ENCODE measurements at regions not wholly inside any gene's neighbourhood (a gene's known extent, or its start where the extent isn't known, plus 50 kb on each side); places are given as distances from the start of the nearest gene placed in this dataset.

DNA sequence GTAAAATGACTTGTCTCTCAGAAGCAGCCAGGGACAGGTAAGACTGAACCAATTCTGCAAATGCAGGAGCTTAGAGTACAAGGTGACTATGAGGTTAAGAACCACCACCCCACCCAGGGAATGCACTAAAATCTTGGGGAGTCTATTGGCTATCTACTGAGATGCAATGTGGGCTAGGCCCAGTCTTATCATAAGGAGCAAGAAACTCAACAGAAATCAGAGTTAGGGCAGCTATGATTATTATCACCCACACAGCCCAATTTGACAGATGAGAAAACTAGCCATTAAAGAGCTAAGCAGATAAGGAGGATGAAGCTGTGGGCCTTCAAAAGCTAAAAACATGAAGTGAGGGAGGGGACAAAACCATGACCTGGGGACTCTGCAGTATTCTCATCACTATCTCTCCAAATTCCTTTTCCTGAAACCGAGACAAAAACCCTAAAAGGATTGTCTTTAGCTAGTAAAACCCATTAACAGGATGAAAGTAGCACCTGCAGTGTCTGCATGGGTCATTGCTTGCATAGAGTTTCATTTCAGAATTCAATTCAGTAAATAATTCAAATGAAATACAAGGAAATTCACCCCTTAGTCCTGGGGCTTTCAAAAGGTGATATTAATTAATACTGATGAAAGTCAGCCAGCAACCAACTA, 68.8 kb upstream of the USP47 start:
- no peak overlapping the region for H3K4me2 ChIP-seq
- H3K27ac ChIP-seq (ENCODE audit: low read depth), result no peak overlapping the region
- no peaks in the 10 kb centered on the region for H3K79me2 ChIP-seq (replicated peaks; ENCODE audit: insufficient read depth)
- H3K27me3 ChIP-seq (ENCODE audit: insufficient read depth), result no peaks in the 10 kb centered on the region
- Mint-ChIP-seq H3K36me3 (ENCODE audit: low read depth) (no peaks in the 10 kb centered on the region), H3K9me3 (no peaks in the 10 kb centered on the region), H3K27me3 (ENCODE audit: insufficient read depth, low read depth, poor library complexity) (no peaks in the 10 kb centered on the region), H3K4me3 (no peak overlapping the region), H3K27ac (no peak overlapping the region), H3K4me1 (no peaks in the 10 kb centered on the region)
- DNase-seq (ENCODE audit: low spot score) (no peak), ATAC-seq (no peak)
- H3K4me3 ChIP-seq, result no peak overlapping the region
- H3K4me1 ChIP-seq (ENCODE audit: insufficient read depth), result no peaks in the 10 kb centered on the region
- no peaks in the 10 kb centered on the region for H4K20me1 ChIP-seq (replicated peaks; ENCODE audit: insufficient read depth)
- H3K36me3 ChIP-seq (ENCODE audit: insufficient read depth), result no peaks in the 10 kb centered on the region
- no peaks in the 10 kb centered on the region for H3F3A ChIP-seq (replicated peaks; ENCODE audit: low read depth)
- peaks cover 8% of the 10 kb centered on the region for H3K9me2 ChIP-seq (ENCODE audit: insufficient read depth)
- no peak overlapping the region for H2AFZ ChIP-seq
- TF ChIP-seq, protein P1, sequence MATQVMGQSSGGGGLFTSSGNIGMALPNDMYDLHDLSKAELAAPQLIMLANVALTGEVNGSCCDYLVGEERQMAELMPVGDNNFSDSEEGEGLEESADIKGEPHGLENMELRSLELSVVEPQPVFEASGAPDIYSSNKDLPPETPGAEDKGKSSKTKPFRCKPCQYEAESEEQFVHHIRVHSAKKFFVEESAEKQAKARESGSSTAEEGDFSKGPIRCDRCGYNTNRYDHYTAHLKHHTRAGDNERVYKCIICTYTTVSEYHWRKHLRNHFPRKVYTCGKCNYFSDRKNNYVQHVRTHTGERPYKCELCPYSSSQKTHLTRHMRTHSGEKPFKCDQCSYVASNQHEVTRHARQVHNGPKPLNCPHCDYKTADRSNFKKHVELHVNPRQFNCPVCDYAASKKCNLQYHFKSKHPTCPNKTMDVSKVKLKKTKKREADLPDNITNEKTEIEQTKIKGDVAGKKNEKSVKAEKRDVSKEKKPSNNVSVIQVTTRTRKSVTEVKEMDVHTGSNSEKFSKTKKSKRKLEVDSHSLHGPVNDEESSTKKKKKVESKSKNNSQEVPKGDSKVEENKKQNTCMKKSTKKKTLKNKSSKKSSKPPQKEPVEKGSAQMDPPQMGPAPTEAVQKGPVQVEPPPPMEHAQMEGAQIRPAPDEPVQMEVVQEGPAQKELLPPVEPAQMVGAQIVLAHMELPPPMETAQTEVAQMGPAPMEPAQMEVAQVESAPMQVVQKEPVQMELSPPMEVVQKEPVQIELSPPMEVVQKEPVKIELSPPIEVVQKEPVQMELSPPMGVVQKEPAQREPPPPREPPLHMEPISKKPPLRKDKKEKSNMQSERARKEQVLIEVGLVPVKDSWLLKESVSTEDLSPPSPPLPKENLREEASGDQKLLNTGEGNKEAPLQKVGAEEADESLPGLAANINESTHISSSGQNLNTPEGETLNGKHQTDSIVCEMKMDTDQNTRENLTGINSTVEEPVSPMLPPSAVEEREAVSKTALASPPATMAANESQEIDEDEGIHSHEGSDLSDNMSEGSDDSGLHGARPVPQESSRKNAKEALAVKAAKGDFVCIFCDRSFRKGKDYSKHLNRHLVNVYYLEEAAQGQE (IDR thresholded peaks at IDR 0.05; ENCODE audit: unreplicated experiment), result no peak
- TF ChIP-seq NANOG (IDR thresholded peaks at IDR 0.05; ENCODE audit: borderline replicate concordance) (no peak), ZNF331 (CRISPR knock-in tag; IDR thresholded peaks at IDR 0.05; ENCODE audit: low read depth) (no peak), EZH2 (IDR thresholded peaks at IDR 0.05; ENCODE audit: low read depth, unreplicated experiment) (no peak), POLR2AphosphoS5 (IDR thresholded peaks at IDR 0.05; ENCODE audit: low read depth) (no peak), JUNB (IDR thresholded peaks at IDR 0.05; ENCODE audit: unreplicated experiment) (no peak), STAT1 (IDR thresholded peaks at IDR 0.05; ENCODE audit: unreplicated experiment) (no peak), CREB1 (CRISPR knock-in tag; IDR thresholded peaks at IDR 0.05; ENCODE audit: low read depth) (no peak)
- TF ChIP-seq, protein P2, sequence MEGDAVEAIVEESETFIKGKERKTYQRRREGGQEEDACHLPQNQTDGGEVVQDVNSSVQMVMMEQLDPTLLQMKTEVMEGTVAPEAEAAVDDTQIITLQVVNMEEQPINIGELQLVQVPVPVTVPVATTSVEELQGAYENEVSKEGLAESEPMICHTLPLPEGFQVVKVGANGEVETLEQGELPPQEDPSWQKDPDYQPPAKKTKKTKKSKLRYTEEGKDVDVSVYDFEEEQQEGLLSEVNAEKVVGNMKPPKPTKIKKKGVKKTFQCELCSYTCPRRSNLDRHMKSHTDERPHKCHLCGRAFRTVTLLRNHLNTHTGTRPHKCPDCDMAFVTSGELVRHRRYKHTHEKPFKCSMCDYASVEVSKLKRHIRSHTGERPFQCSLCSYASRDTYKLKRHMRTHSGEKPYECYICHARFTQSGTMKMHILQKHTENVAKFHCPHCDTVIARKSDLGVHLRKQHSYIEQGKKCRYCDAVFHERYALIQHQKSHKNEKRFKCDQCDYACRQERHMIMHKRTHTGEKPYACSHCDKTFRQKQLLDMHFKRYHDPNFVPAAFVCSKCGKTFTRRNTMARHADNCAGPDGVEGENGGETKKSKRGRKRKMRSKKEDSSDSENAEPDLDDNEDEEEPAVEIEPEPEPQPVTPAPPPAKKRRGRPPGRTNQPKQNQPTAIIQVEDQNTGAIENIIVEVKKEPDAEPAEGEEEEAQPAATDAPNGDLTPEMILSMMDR (conservative IDR thresholded peaks at IDR 0.05; ENCODE audit: low read depth in 2 of 2), result no peak
- TF ChIP-seq, protein P3, sequence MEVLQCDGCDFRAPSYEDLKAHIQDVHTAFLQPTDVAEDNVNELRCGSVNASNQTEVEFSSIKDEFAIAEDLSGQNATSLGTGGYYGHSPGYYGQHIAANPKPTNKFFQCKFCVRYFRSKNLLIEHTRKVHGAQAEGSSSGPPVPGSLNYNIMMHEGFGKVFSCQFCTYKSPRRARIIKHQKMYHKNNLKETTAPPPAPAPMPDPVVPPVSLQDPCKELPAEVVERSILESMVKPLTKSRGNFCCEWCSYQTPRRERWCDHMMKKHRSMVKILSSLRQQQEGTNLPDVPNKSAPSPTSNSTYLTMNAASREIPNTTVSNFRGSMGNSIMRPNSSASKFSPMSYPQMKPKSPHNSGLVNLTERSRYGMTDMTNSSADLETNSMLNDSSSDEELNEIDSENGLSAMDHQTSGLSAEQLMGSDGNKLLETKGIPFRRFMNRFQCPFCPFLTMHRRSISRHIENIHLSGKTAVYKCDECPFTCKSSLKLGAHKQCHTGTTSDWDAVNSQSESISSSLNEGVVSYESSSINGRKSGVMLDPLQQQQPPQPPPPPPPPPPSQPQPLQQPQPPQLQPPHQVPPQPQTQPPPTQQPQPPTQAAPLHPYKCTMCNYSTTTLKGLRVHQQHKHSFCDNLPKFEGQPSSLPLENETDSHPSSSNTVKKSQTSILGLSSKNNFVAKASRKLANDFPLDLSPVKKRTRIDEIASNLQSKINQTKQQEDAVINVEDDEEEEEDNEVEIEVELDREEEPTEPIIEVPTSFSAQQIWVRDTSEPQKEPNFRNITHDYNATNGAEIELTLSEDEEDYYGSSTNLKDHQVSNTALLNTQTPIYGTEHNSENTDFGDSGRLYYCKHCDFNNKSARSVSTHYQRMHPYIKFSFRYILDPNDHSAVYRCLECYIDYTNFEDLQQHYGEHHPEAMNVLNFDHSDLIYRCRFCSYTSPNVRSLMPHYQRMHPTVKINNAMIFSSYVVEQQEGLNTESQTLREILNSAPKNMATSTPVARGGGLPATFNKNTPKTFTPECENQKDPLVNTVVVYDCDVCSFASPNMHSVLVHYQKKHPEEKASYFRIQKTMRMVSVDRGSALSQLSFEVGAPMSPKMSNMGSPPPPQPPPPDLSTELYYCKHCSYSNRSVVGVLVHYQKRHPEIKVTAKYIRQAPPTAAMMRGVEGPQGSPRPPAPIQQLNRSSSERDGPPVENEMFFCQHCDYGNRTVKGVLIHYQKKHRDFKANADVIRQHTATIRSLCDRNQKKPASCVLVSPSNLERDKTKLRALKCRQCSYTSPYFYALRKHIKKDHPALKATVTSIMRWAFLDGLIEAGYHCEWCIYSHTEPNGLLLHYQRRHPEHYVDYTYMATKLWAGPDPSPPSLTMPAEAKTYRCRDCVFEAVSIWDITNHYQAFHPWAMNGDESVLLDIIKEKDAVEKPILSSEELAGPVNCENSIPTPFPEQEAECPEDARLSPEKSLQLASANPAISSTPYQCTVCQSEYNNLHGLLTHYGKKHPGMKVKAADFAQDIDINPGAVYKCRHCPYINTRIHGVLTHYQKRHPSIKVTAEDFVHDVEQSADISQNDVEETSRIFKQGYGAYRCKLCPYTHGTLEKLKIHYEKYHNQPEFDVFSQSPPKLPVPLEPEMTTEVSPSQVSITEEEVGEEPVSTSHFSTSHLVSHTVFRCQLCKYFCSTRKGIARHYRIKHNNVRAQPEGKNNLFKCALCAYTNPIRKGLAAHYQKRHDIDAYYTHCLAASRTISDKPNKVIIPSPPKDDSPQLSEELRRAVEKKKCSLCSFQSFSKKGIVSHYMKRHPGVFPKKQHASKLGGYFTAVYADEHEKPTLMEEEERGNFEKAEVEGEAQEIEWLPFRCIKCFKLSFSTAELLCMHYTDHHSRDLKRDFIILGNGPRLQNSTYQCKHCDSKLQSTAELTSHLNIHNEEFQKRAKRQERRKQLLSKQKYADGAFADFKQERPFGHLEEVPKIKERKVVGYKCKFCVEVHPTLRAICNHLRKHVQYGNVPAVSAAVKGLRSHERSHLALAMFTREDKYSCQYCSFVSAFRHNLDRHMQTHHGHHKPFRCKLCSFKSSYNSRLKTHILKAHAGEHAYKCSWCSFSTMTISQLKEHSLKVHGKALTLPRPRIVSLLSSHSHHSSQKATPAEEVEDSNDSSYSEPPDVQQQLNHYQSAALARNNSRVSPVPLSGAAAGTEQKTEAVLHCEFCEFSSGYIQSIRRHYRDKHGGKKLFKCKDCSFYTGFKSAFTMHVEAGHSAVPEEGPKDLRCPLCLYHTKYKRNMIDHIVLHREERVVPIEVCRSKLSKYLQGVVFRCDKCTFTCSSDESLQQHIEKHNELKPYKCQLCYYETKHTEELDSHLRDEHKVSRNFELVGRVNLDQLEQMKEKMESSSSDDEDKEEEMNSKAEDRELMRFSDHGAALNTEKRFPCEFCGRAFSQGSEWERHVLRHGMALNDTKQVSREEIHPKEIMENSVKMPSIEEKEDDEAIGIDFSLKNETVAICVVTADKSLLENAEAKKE (CRISPR knock-in tag; IDR thresholded peaks at IDR 0.05), result no peak
